ENCODE measurements at regions not wholly inside any gene's neighbourhood (a gene's known extent, or its start where the extent isn't known, plus 50 kb on each side); places are given as distances from the start of the nearest gene placed in this dataset.

GRCh38 chr18:38695559-38696280 is 1130.1 kb upstream of the CELF4 start:
- TF ChIP-seq CTCF (conservative IDR thresholded peaks at IDR 0.05; ENCODE audit: low read length) (no peak), EZH2phosphoT487 (IDR thresholded peaks at IDR 0.05; ENCODE audit: borderline replicate concordance, low read depth, low read length) (no peak)
